NCI-H69 (cell line): ENCODE measurements at regions not wholly inside any gene's neighbourhood (a gene's known extent, or its start where the extent isn't known, plus 50 kb on each side); places are given as distances from the start of the nearest gene placed in this dataset.

ENCODE experiments used
- DNase-seq: peaks from one replicate; lab custom pipeline; 2025; lab: John Stamatoyannopoulos, UW

DNA sequence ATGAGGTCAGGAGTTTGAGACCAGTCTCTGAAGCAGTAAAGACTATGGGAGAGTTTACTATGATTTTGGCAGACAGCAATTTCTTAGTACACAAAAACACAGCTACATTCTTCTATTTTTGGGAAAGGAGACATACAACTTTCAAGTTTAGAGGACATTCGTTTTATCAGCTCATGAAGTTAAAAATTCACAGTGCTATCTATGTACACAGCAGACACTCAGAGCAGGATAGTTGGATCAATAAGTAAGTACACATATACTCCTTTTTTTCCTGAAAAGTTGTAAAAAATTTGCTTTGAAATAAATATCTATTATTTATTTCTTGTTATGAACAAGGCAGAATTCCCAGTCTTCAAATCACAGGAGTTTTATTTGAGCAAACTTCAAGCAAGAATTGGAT, 159.7 kb downstream of the SERPINI1 start:
- no peak for DNase-seq

DNA sequence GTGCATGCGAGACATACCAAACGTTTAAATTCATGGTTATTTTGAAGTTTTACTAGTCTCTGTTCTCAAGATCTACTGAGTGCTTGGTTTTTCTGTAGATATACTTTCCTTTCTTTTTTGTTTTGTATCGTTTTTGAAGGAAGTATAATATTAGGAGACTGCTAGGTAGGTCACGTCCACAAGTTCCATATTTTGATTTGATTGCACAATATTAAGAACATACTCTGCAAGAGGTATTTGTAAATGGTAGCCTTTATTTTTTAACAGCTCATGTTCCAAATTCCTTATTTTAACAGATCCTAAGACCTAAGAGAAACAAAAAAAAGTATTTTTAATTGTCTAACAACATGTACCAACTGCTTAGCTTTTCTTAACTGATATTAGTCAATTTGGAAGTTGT, 156.7 kb downstream of the SERPINI1 start:
- no peak for DNase-seq

DNA sequence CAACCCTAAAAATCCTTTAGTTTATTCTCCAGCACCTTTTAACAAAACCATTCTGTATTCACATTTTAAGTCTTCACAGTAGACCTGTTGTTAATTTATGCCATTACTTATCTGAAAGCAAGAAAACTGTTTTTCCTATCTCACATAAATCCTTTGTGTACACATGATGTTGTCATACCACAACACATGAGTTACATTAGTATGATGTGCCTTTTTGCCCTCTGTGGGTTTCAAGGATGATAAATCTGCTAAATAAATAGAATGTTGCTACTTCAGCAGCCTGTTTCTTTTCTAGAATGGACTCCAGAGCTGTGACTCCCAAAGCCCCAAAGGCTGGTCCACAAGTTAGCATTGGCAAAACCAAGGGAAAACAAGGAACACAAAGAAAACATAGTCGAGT, 151.6 kb downstream of the SERPINI1 start:
- peak; percentile 40 for DNase-seq

DNA sequence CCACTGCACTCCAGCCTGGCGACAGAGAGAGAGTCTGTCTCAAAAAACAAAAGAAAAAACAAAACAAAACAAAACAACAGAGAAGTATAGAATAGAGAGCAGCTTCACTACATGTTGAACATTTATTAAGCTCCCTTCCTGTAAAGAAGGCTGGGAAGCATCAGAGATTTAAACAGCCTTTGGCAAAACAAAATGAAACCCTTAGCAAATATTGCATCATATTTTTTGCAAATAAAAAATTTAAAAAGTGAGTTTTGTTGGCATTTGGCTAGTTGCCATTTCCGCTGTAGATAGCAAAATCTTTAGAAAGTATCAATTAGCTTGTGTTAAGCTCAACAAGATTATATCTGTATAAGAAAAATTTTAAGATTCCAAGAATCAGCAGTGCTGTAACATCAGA, 151.2 kb downstream of the SERPINI1 start:
- DNase-seq, result peak; percentile 31

DNA sequence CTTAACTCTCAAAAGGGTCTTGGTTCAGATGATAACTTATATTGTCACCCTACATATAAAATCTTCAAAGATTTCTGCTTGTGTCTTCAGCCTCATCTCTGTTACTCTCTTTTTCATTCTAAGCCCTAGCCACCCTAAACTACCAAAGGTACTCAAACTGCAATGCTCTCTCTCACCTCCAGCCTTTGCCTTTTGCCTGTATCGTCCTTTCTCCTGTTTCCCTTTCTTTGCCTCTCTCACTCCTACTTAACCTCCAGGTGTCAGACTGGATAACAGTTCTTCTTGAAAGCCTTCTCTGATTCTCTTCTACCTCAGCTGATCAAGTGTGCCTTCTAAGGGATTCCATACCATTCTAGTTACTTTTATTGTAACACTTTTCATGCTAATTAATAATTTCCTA, 149.8 kb downstream of the SERPINI1 start:
- DNase-seq, result peak; percentile 32

DNA sequence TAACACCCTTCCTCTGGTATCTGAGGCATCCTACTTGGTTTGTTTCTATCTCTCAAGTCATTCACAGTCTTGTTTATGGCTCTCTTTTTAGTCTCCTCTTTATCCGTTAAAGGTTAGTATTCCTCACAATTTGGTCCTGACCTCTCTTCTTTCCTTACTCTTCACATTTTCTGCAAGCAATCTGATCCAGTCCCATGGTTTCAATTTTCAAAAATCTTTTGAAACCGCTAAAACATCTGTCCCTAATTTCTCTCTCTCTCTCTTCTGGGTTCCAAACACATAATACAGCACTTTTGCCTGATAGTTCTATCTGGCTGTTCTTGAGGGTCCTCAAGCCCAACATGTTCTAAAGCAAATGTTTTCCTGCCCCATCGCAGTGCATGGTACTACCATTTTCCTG, 149.0 kb downstream of the SERPINI1 start:
- no peak for DNase-seq

DNA sequence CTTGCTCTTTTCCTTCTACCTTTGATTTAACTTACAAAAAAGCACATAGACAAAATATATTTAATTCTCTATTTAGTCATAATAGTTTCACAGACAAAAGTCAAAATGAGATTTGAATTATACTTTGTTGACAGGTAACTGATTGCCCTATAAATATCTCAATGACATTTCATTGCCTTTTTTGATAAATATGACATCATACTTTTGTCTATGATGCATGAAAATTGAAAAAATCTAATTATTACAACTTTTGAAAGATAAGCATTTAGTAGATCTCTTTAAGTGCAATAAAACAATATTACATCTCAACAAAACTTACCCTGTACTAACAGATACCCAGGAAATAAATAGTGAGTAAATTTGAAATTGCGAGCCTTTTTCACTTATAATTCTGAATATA, 147.9 kb downstream of the SERPINI1 start:
- DNase-seq, result no peak

DNA sequence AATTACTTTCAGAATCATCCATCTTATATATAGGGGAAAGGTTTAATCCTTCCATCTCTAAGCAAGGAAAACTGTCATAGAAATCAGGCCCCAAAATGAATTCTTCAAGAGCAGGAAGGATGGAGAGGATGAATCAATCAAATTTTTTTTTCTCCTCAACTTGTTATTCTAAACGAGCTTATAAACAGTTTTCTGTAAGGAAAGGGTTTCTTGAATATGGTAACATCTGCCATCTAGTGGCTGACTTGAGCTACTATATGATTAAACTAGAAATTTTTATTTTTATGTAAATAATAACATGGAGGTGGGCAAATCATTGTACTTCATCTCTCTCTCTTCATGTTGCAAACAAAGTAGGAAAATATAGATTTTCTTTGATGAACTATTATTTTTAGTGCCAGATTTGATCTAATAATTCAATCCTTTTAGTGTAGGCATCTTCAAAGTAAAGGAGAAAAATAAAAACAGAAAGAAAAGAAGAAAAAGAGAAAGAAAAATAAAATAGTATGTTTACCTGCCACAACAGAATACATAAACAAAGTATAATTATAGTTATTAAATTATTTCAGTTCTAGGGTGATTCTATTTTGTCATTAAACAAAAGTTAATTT, 146.6 kb downstream of the SERPINI1 start:
- DNase-seq, result peak; percentile 81

DNA sequence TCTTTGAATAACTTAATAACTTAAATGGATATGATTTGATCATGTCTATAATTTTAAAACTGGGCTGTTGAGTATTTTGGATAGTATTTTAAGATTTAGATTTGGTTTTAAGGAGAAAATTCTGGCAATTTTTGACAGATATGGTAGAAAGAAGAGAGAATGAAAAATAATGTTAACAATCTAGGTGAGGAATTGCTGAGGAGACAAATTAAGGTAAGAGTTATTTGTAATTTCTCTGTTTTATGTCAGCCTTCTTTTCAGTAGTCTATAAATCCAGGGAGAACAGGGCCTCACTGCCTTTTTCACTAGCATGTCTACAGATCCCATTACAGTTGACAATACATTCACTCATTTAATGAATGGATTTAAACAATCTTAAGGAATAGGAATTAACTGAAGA, 144.7 kb downstream of the SERPINI1 start:
- DNase-seq, result no peak

DNA sequence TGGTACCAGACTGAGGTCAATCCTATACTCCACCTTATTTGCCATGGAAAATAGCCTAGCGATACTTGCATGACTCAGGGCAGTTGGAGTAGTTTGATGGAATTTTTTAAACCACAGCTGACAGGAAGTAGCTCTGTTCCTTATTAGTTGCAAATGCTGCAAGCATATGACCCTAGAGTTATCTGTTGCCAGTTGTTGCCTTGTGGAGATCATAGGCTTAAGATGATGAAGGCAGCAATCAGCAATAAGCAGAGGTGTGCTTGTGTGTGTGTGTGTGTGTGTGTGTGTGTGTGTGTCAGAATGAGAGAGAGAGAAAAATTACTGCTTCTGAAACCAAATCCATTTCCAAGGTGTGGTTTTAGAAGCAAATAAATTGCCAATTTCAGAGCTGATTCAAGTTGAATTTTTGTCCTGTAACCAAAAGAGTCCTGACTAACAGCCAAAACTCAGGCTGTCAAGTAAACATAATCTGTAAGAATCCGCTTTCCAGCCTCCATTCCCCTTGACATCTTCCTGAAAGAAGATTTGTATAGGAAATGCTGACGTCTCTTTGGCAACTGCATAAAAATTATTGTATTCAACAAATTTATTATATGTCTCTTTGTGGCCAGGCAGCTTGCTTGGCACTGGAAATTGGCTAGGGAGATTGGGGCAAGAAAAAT, 141.2 kb downstream of the SERPINI1 start:
- DNase-seq, result no peak
